Caki2 (cell line): ENCODE measurements at regions not wholly inside any gene's neighbourhood (a gene's known extent, or its start where the extent isn't known, plus 50 kb on each side); places are given as distances from the start of the nearest gene placed in this dataset.
A peak's percentile ranks its signal among the peaks of the same experiment; 100 is the strongest.
"Not testable (repeated sequence)": the region's sequence is repeated elsewhere in the genome, so short reads cannot be mapped to it uniquely, and the experiment has no call there.

Source experiments
- DNase-seq: peaks from one replicate; pipeline ENCODE4 v3.0.0-alpha.2; 2015; ENCODE audit warnings: low read depth
- in situ Hi-C: cut with HindIII; loops from 2 replicates; pipeline ENCODE4 v1.10.0; 2016; ENCODE audit warnings: low sequenced_read_pairs, low pct_unique_long_range_greater_than_20kb, mixed read lengths

DNA sequence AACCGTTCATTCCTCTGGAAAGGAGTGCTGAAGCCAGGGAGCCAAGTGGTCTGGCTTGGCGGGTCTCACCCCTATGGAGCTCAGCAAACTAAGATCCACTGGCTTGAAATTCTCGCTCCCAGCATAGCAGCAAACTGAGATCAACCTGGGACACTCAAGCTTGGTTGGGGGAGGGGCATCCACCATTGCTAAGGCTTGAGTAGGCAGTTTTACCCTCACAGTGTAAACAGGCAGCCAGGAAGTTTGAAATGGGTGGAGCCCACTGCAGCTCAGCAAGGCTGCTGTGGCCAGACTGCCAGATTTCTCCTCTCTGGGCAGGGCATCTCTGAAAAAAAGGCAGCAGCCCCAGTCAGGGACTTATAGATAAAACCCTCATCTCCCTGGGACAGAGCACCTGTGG, 866.1 kb upstream of the ATXN7L3B start:
- DNase-seq, in situ Hi-C loops: not testable (repeated sequence)

DNA sequence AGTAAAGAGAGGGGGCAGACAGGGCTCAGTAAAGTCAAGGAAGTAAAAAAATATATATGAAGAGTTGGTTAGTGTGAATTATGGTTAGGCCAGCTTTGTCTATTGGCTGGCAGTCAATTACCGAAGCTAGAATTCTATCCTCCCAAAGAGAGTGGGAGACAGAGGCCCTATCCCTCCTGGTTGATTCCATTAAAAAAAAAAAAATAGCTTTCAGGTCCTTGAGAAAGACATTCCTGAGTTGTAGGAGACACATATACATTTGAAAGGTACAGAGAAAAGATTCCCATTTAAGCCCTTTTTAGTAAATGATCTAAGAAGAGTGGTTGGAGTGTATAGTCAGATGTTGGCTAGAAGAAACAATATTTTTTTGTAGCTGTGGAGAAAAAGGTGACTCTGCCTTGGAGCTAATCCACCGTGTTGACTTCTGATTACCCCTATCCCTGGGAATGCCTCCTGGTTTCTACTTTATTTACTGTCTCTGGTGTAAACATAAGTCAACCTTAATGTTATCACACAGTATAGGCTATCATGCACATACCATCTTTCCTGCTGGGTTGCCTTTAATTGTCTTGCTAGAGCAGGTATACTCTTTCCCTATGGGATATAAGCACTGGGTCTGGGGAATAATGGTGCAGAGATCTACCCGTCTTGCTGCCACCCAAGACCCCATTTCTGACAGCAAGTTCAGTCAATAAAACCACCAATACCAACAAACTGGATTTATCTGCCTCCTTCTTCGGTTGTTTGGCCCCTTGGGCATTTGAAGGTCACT, 859.9 kb upstream of the ATXN7L3B start:
- in situ Hi-C loops, result no loop called here
- DNase-seq, result no peak

DNA sequence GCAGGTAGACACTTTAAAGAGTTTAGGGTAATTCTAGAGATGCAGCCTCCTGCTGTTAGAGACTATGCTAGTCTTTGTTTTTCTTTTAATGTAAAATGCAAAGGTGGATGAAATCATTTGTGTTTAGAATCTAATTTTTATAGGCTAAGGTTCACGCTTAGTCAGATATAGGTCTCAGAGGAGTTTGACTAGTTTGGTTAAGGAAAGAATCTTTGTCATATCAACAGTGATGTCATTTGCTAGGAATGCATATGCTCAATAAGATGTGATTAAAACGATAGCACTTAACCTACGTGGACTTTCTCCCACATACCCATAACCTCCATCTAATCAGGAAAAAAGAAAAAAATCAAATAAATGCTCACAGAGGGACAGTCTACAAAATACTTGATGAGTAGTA, 859.3 kb upstream of the ATXN7L3B start:
- DNase-seq, result peak; percentile 12
- in situ Hi-C loops, result no loop called here

DNA sequence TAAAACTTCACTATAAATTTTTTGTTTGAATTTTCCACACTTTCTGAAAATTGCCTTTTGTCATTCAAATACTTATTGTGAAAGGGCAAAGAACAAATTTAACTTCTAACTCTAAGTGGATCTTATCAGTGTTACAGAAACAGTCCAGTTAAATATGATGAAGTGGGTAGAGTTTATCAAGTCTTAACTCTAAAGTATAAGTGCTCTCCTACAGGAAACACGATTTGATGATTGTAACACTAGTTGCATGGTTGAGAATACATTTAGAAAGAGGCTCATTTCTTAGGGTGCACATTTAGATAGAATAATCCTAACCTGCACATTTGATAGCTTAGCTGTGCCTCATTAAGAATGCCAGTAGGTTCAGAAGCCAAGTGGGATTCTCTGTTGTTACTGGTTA, 838.3 kb upstream of the ATXN7L3B start:
- in situ Hi-C loops, result no loop called here
- DNase-seq, result no peak

DNA sequence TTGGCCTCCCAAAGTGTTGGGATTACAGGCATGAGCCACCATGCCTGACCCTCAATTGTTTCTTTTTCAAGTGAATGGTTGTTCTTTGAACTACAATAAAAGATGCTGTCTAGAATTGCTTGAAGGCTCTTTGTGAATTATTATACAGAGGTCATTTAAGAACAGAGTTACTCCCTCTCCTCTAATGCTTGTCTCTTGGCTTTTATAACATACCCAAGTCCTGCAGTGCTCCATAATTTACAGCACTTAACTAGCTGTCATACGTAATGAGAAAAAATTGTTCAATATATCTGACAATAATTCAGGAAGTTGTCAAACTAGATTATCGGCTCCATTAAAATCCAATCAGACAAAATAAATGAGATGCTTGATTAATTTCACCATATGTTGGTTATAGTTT, 823.0 kb upstream of the ATXN7L3B start:
- in situ Hi-C loops, result no loop called here
- no peak for DNase-seq

DNA sequence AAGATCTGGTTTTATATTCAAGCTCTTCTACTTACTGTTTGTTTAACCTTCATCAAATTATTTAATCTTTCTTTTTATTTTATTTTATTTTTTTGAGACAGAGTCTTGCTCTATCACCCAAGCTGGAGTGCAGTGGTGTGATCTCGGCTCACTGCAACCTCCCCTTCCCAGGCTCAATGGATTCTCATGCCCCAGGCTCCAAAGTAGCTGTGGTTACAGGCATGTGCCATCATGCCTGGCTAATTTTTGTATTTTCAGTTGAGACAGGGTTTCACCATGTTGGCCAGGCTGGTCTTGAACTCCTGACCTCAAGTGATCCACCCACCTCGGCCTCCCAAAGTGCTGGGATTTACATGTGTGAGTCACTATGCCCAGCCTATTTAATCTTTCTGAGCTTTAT, 821.5 kb upstream of the ATXN7L3B start:
- DNase-seq, in situ Hi-C loops: not testable (repeated sequence)

DNA sequence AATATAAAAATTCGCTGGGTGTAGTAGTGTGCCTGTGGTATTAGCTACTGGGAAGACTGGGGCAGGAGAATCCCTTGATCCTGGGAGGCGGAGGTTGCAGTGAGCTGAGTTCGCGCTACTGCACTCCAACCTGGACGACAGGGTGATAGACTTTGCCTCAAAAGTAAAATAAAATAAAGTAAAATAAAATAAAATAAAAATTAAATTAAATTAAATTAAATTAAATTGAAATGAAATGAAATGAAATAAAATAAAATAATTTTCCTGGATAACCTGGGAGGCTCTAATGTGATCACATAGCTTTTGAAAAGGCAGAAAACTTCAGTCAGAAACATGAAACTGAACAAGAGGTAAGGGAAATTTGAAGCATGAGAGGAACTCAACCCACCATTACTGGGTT, 818.4 kb upstream of the ATXN7L3B start:
- DNase-seq, result no peak
- in situ Hi-C loops, result no loop called here

DNA sequence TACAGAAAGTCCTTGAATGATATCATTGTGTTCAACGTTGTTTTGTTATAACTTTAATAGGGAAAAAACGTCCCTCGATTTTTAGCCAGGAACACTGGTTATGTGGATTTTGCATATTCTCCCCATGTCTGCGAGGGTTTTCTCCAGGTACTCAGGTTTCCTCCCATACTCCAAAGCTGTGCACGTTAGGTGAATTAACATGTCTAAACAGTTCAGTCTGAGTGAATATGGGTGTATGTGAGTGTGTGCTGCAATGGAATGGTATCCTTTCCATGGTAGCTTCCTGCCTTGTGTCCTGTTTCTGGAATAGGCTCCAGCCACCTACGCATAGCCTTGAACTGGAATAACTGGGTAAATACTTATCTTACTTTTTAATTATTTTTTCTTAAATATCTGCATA, 810.8 kb upstream of the ATXN7L3B start:
- no peak for DNase-seq
- in situ Hi-C loops, result no loop called here

DNA sequence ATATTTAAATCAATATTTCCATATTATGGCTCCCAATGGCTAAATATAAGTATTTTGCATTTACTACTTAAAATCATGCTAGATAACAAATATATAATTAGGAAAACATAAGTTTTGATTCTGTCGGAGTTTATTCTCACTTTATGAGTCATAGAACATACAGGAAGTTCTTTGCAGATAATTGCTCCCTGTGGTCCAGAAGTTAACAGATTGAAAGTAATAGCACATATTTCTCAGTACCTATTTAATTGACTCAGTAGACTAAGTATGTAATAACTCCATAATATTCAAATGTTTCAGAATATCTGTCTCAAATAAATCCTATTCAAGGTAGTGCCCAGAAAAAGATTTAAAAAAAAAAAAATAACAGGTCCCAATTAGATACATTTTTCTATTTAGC, 806.0 kb upstream of the ATXN7L3B start:
- in situ Hi-C loops, result no loop called here
- no peak for DNase-seq

DNA sequence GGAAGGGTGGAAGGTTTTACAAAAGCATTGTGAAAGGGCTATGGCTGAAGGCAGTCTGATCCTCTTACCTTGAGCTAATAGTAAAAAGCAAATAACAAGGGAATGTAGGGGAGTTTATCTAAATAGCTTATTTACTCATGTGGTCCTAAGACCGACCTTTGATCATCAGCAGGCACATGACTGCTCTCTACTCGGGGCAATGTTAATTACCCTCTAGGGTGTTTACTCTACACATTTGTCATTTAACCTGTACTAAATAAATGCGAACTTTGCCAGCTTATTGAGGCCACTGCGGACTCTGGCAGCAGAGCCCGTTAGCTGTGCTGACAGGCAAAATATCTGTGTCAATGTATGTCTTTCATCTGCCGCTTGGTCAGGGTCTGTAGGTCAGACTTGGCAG, 768.3 kb upstream of the ATXN7L3B start:
- DNase-seq, result no peak
- in situ Hi-C loops, result no loop called here

DNA sequence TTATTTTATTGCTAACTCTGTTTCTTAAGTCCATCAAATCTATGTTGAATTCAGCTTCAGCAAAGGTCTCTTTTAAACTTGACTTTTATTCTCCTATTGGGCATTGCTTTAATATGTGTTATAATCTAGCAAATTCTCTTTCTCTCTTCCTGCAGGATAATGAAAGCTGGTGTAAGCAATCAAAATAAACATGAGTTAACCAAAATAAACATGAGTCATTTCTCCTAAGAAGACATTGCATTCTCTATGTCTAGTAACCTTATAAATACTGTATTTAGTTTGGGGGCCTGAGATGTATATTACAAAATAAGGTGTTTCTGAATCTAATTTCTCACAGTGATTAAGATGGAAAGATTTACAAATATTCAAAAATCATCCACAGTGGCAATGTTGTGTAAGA, 739.1 kb upstream of the ATXN7L3B start:
- peak; percentile 44 for DNase-seq

DNA sequence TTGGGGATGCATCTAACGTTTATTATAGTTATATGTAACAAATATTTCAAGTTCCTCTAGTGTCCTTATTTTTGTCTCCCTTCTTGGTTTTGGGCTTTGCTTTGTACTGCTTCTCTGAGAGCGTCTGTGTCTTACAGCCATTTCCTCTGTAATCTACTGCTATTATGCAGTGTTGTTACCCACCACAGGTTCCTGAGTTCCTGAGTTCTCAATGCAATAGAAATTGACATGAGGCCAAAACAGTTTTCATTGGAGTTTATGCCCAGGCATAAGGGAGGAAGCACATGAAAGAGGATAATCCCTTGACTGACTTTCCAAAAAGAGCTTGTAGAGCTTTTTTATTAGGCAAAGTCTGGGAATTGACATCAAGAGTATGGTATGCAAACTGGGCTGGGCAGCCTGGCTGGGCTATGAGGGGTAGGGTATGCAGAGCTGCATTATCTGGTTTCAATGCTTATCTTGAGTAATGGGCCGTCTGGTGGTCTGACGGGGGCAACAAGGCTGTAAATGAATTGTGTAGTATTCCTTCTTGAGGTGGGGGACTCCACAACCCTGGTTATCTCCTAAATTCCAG, 722.5 kb upstream of the ATXN7L3B start:
- DNase-seq, result no peak
- in situ Hi-C loops, result no loop called here

More for the DNA sequence above, 739.1 kb upstream of the ATXN7L3B start:
- in situ Hi-C loops, result no loop called here

DNA sequence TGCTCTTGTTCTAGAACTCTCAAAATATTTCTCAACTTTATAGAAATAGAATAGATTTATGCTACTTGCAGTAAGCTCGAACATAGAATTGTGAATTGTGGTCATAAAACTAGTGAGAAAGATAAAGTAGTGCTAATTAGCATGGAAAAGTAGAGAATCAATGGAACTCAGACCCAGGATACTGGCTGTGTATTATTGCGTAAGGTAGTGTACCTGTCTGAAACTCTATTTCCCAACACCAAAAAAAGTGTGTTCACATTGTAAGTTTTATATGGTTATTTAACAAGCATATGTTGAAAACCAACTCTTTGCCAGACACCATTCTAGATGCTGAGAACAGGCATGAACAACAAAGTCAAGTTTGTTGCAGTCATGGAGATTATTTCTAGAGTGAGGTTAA, 720.5 kb upstream of the ATXN7L3B start:
- in situ Hi-C loops, result no loop called here
- DNase-seq, result no peak

DNA sequence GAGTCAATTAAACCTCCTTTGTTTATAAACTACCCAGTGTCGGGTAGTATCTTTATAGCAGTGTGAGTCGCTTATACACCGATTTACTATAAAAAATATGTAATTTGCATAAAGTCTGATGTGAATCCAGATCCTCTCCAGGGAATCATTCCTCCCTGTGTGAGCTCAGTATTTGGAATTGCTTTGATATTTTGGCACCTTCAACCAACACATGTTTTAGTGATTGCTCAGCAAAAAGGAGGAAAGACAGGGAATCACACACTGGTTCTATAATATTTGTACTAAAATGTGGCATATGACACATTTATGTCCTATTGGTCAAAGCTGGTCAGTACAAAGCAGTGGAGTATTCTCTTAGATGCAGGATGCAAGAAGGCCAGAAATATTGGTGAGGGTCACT, 703.9 kb upstream of the ATXN7L3B start:
- DNase-seq, result no peak
- in situ Hi-C loops, result no loop called here

DNA sequence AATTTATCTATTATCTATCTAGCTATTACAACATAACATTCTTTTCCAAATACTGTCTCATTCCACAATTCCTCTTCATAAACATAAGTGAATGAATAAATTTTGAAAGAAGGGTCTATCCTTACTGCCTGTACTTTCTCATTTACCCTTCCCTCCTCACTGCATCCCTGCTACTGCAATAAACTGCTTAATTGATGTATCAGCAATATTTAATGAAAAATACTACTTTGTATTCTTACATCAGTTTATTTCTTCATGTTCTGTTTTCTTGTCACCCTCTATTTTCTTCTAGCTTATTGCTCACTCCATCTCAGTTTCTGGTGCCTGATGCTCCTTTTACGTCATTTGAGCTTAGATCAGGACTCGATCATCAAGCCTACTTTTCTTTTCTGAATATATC, 695.7 kb upstream of the ATXN7L3B start:
- in situ Hi-C loops, result no loop called here
- DNase-seq, result no peak

DNA sequence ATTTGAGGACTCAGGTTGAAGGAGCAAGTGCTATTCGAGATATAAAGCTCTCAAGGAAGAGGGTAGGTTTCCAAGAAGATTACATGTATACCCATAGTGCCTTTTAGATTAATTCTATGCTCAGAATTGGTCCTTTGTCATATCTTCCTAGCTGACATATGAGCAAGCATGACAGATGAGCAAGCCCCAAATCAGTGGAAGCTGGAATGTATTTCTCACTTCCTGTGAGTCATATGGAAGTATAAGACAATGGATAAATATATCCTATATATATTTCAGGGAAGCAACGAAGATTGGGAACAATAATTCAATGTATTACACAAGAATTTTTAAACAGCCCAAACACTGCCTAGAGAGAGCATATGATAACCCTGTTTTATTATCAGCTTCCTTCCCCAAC, 674.1 kb upstream of the ATXN7L3B start:
- no peak for DNase-seq

DNA sequence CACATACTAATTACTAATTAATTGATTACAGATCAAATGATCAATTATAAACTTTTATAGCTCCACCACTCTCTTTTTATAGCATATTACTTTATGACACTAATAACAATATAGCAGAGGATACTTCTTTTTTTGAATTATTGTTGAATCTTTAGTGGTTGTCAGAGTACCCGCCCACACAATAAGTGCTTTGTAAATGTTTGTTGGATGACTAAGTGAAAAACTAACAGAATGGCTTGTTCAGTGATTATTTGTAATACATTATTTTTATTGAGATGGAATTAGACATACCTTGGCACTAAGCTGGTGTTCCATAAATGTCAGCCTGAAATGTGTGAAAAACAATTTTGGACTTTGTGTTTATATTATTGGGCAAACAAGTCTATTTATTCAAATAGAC, 670.5 kb upstream of the ATXN7L3B start:
- in situ Hi-C loops, result no loop called here
- no peak for DNase-seq

More for the DNA sequence above, 674.1 kb upstream of the ATXN7L3B start:
- in situ Hi-C loops, result no loop called here

DNA sequence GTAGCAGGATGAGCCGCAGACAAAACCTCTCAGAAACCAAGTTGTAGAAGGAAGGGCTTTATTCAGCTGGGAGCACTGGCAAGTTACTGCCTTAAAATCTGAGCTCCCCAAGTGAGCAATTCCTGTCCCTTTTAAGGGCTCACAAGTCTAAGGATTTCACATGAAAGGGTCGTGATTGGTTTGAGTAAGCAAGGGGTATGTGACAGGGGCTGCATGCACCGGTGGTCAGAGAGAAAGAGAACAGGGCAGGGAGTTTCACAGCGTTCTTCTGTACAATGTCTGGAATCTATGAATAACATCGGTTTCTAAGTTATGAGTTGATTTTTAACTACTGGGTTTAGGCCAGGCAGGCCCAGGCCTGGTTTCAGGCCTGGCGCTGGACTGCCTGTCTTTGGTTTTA, 660.3 kb upstream of the ATXN7L3B start:
- in situ Hi-C loops, result not testable (repeated sequence)
- peak; percentile 39 for DNase-seq

DNA sequence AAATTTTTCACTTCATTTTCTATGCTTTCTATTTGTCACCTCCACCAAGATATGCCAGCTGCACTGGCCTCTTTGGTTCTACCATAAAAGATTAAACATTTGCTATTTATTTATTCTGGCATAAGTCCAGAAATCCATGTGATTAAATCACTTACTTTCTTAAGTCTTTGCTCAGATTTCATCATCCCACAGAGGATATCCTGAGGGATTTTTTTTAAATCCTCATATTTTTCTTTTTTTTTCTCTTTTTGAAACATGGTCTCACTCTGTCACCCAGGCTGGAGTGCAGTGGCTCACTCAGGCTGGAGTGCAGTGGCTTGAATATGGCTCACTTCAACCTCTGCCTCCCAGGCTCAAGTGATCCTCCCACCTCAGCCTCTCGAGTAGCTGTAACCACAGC, 645.4 kb upstream of the ATXN7L3B start:
- DNase-seq, result peak; percentile 79
- in situ Hi-C loops, result no loop called here

DNA sequence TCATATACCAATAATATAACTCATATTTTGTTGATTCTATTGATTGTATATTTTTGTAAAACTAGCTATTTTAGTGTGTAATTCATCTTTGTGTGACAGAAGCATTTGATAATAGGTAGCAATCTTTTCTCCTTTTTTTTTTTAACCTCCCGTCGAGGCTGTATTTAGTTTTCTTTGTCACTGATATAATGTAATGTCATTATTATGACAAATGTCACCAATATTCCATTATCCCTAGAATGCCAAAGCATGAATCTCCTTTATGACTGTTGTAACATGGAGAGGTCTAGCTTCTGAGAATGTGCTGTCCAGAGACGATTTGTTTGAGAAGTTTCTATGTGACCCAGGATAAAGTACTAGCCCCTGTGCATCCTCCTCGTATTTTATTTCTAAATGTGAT, 639.0 kb upstream of the ATXN7L3B start:
- no peak for DNase-seq
- in situ Hi-C loops, result no loop called here
